Spleen (tissue), 11 donors: ENCODE measurements at regions not wholly inside any gene's neighbourhood (a gene's known extent, or its start where the extent isn't known, plus 50 kb on each side); places are given as distances from the start of the nearest gene placed in this dataset.

Source experiments
- DNase-seq: peaks from one replicate; pipeline ENCODE4 v3.0.0-alpha.2; 2020
- H3K27ac ChIP-seq, 8 donors: fragments of 200-600 bp; sonication (generic) in 7 of 8; 1 replicate in 4 of 8; 2 replicates in 4 of 8; pipeline versions ENCODE4 v1.5.0 to v1.8.0; 2016 to 2021; ENCODE audit warnings: inconsistent platforms in 4 of 8, mild to moderate bottlenecking in 4 of 8, moderate library complexity in 1 of 8
- H3K27me3 ChIP-seq, 7 donors: fragments of 200-600 bp; sonication (generic) in 6 of 7; replicated peaks in 1 of 7; 1 replicate in 4 of 7; 2 replicates in 3 of 7; pipeline versions ENCODE4 v1.5.0 to v1.8.0; 2016 to 2021; ENCODE audit warnings: inconsistent platforms in 3 of 7, mild to moderate bottlenecking in 1 of 7
- H3K36me3 ChIP-seq, 6 donors: fragments of 200-600 bp; sonication (generic) in 5 of 6; 1 replicate in 4 of 6; 2 replicates in 2 of 6; pipeline versions ENCODE4 v1.5.0 to v1.8.0; 2016 to 2021; ENCODE audit warnings: inconsistent platforms in 2 of 6
- H3K4me1 ChIP-seq, 6 donors: fragments of 200-600 bp; sonication (generic) in 5 of 6; 1 replicate in 3 of 6; 2 replicates in 3 of 6; pipeline versions ENCODE4 v1.5.0 to v1.8.0; 2016 to 2021; ENCODE audit warnings: inconsistent platforms in 3 of 6
- H3K4me3 ChIP-seq, 8 donors: fragments of 200-600 bp; sonication (generic) in 7 of 8; 1 replicate in 4 of 8; 2 replicates in 4 of 8; pipeline versions ENCODE4 v1.5.0 to v1.8.0; 2016 to 2021; ENCODE audit warnings: inconsistent platforms in 4 of 8, mild to moderate bottlenecking in 4 of 8, moderate library complexity in 2 of 8
- H3K9me3 ChIP-seq, 8 donors: fragments of 200-600 bp; sonication (generic) in 7 of 8; 1 replicate in 4 of 8; 2 replicates in 4 of 8; pipeline versions ENCODE4 v1.5.0 to v1.8.0; 2016 to 2021; ENCODE audit warnings: inconsistent platforms in 4 of 8
- CTCF ChIP-seq, 11 experiments: fragments of 200-600 bp in 7 of 11; fragments of 450-650 bp in 4 of 11; sonication (generic) in 4 of 11; IDR thresholded peaks in 8 of 11; conservative IDR thresholded peaks in 3 of 11; 1 replicate in 7 of 11; 2 replicates in 4 of 11; pipeline versions ENCODE4 v1.4.0 to v1.8.0; 2016 to 2021; ENCODE audit warnings: antibody characterized with exemption in 11 of 11, inconsistent platforms in 4 of 11, mild to moderate bottlenecking in 1 of 11
- POLR2A ChIP-seq, 3 donors: fragments of 450-650 bp; IDR thresholded peaks; one replicate each; pipeline ENCODE4 v1.5.1; 2017; ENCODE audit warnings: antibody characterized with exemption in 3 of 3, mild to moderate bottlenecking in 1 of 3
- POLR2AphosphoS5 ChIP-seq, 3 donors: sonication (generic); formaldehyde crosslinking; IDR thresholded peaks; one replicate each; pipeline ENCODE4 v1.5.1; 2017; ENCODE audit warnings: antibody characterized with exemption in 3 of 3
- WGBS, 5 donors: extraction: QIAGEN DNeasy Blood & Tissue Kit in 3 of 5; methylation state at CpG; one replicate each; pipeline versions ENCODE4 v1.1.5 to v1.1.7; 2013 to 2018; 5-methylcytosine and 5-hydroxymethylcytosine counted together
- intact Hi-C: fragments of 100-400 bp; cut with DNase I; formaldehyde crosslinking; loops from one replicate; pipeline ENCODE4 v1.15.0; 2023; ENCODE audit warnings: low total_unique reads
- donor health status: healthy with polysubstance abuse.
- donor health status: DM: no; HTN: no; CAD: no; lungs with moderate emphysema.
- donor health status: DM: no; HTN: no; CAD: no.
- donor health status: Bipolar disorder and iron deficiency.
- donor health status: healthy.
- donor health status: DM: no; HTN: no; CAD: no.
- donor health status: DM: yes; HTN: yes; CAD: no.

GRCh38 chr15:81056304-81056703 lies 55.6 kb downstream of the TLNRD1 start:
- no peaks in the 10 kb centered on the region for H3K36me3 ChIP-seq
- H3K4me1 ChIP-seq, result peaks cover 0 to 14% (median 6%) of the 10 kb centered on the region in 6 donors
- H3K4me3 ChIP-seq, result no peak overlapping the region
- no peaks in the 10 kb centered on the region for H3K27me3 ChIP-seq
- TF ChIP-seq POLR2AphosphoS5 (IDR thresholded peaks at IDR 0.05), result no peak
- TF ChIP-seq POLR2A (IDR thresholded peaks at IDR 0.05), result no peak
- TF ChIP-seq CTCF (IDR thresholded peaks at IDR 0.05 in 8 of 11, conservative IDR thresholded peaks at IDR 0.05 in 3 of 11), result no peak
- DNase-seq, result no peak
- H3K27ac ChIP-seq, result no peak overlapping the region
- intact Hi-C loops, result no loop called here
- 42 to 56% (median 55%) methylated on average over 1 of the region's 1 CpG for WGBS, 5 donors
- H3K9me3 ChIP-seq, result peaks cover 0 to 10% (median 0%) of the 10 kb centered on the region in 8 donors

DNA sequence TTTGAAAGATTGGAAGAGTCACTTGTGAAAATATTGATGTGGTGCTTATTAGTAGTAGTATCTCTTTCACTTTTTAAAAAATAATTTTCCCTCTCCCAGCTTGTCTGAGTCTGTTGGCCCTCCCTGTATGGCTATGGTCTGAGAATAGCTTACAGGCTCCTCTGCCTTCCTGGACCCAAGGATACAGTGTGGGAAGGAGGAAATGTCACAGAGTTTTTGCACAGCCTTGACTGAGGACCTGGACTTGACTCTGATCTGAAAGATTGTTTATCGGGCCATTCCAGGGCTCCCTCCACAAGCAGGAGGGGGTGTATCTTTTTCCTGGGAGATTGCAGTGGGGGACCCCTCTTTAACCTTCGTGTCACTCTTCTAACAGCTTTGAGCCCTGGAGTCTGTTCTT lies 59.7 kb downstream of the TLNRD1 start:
- 52 to 71% (median 66%) methylated on average over 2 of the region's 2 CpGs for WGBS, 5 donors
- H3K36me3 ChIP-seq, result no peaks in the 10 kb centered on the region
- peaks cover 0 to 15% (median 6%) of the 10 kb centered on the region in 6 donors for H3K4me1 ChIP-seq
- no peak overlapping the region for H3K4me3 ChIP-seq
- TF ChIP-seq CTCF (IDR thresholded peaks at IDR 0.05 in 8 of 11, conservative IDR thresholded peaks at IDR 0.05 in 3 of 11) (no peak), POLR2A (IDR thresholded peaks at IDR 0.05) (no peak), POLR2AphosphoS5 (IDR thresholded peaks at IDR 0.05) (no peak)
- no peaks in the 10 kb centered on the region for H3K27me3 ChIP-seq
- no peak for DNase-seq
- peaks cover 0 to 10% (median 0%) of the 10 kb centered on the region in 8 donors for H3K9me3 ChIP-seq
- intact Hi-C loops, result no loop called here
- peak overlapping the region in 7 of 8 donors; percentile 14 to 72 (median 56) for H3K27ac ChIP-seq

- TF ChIP-seq CTCF (IDR thresholded peaks at IDR 0.05 in 8 of 11, conservative IDR thresholded peaks at IDR 0.05 in 3 of 11), result no peak
- no peak for TF ChIP-seq POLR2A (IDR thresholded peaks at IDR 0.05)
- no peak for TF ChIP-seq POLR2AphosphoS5 (IDR thresholded peaks at IDR 0.05)
- no peaks in the 10 kb centered on the region for H3K36me3 ChIP-seq
- 9 to 28% (median 17%) methylated on average over 2 of the region's 2 CpGs for WGBS, 5 donors
- H3K4me3 ChIP-seq, result no peak overlapping the region
- no peak for DNase-seq
- peaks cover 0 to 10% (median 0%) of the 10 kb centered on the region in 8 donors for H3K9me3 ChIP-seq
- intact Hi-C loops, result no loop called here
- H3K27ac ChIP-seq, result peak overlapping the region in 7 of 8 donors; percentile 14 to 72 (median 56)
- peaks cover 0 to 15% (median 6%) of the 10 kb centered on the region in 6 donors for H3K4me1 ChIP-seq
- H3K27me3 ChIP-seq, result no peaks in the 10 kb centered on the region
Measured at GRCh38 chr15:81060907-81061306, 60.2 kb downstream of the TLNRD1 start.

DNA sequence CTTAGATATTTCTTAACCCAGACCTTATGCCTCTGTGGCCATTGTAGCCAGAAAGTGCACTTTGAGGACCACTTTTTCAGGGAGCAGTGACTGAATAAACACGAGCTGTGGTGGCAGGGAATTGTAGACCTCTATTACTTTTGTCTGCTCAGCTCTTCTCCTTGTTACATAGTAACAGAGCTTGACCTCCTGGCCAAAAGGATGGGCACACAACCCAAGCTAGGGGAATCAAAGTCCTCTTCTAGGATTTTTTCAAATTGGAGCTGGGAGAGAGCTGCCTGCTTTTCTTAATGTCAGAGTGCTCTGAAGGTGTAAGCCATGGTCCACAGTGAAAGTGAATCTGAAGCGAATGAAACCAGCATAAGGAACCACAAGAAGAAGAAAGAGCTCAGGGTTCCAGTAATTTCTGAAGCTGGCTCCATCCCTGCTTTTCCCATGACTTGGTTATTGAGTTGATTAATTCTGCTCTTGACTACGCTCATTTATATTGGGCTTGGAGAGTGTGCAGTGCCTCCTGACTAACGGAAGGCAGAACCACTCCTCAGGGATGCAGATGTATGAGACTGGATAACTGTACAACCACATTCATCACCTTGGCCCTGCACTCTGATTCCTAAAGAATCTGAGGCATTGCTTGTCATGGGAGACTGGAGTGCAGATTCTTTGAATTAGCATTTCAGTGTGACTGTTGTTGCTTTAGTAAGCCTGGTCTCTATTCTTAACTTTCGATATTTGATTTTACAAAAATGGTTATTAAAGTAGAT lies 60.9 kb downstream of the TLNRD1 start:
- Histone ChIP-seq H3K36me3 (no peaks in the 10 kb centered on the region), H3K4me3 (no peak overlapping the region), H3K27me3 (no peaks in the 10 kb centered on the region), H3K9me3 (peaks cover 0 to 10% (median 0%) of the 10 kb centered on the region in 8 donors), H3K27ac (peak overlapping the region in 1 of 8 donors; percentile 56), H3K4me1 (peaks cover 0 to 10% (median 6%) of the 10 kb centered on the region in 6 donors)
- intact Hi-C loops, result no loop called here
- WGBS, 5 donors, result 84 to 93% (median 90%) methylated on average over 5 of the region's 5 CpGs
- DNase-seq, result no peak
- TF ChIP-seq POLR2AphosphoS5 (IDR thresholded peaks at IDR 0.05) (no peak), POLR2A (IDR thresholded peaks at IDR 0.05) (no peak), CTCF (IDR thresholded peaks at IDR 0.05 in 8 of 11, conservative IDR thresholded peaks at IDR 0.05 in 3 of 11) (no peak)
